Ovary (tissue), 7 donors: ENCODE measurements at regions not wholly inside any gene's neighbourhood (a gene's known extent, or its start where the extent isn't known, plus 50 kb on each side); places are given as distances from the start of the nearest gene placed in this dataset.
A peak's percentile ranks its signal among the peaks of the same experiment; 100 is the strongest.

Experiments used
- DNase-seq, 5 donors: peaks; one replicate each; pipeline ENCODE4 v3.0.0-alpha.2; 2019 to 2020
- H3K27ac ChIP-seq, 2 donors: fragments of 200-600 bp; one replicate each; pipeline versions ENCODE4 v1.5.1 to v1.8.0; 2019 to 2022
- H3K27me3 ChIP-seq: fragments of 200-600 bp; one replicate; pipeline ENCODE4 v1.8.0; 2022
- H3K36me3 ChIP-seq: fragments of 200-600 bp; sonication (generic); one replicate; pipeline ENCODE4 v1.5.1; 2019
- H3K4me1 ChIP-seq: one replicate; pipeline ENCODE4 v1.8.1; 2013; ENCODE audit warnings: mild to moderate bottlenecking, moderate library complexity; ENCODE audit not compliant: insufficient read depth
- H3K4me3 ChIP-seq: fragments of 200-600 bp; sonication (generic); one replicate; pipeline ENCODE4 v1.5.1; 2017
- H3K9me3 ChIP-seq, 2 donors: fragments of 200-600 bp in 1 of 2; sonication (generic) in 1 of 2; one replicate each; pipeline versions ENCODE4 v1.5.1 to v1.8.1; 2013 to 2019; ENCODE audit warnings: mild to moderate bottlenecking in 1 of 2, moderate library complexity in 1 of 2
- CTCF ChIP-seq, 3 donors: fragments of 450-650 bp in 2 of 3; fragments of 200-600 bp in 1 of 3; IDR thresholded peaks; one replicate each; pipeline versions ENCODE4 v1.5.1 to v1.8.0; 2016 to 2022; ENCODE audit warnings: antibody characterized with exemption in 3 of 3, mild to moderate bottlenecking in 1 of 3
- EP300 ChIP-seq: sonication (generic); formaldehyde crosslinking; IDR thresholded peaks from one replicate; pipeline ENCODE4 v1.6.1; 2017; ENCODE audit warnings: antibody characterized with exemption
- POLR2A ChIP-seq: fragments of 450-650 bp; IDR thresholded peaks from one replicate; pipeline ENCODE4 v1.6.1; 2017; ENCODE audit warnings: antibody characterized with exemption, mild to moderate bottlenecking, moderate library complexity
- WGBS, 3 donors: extraction: QIAGEN DNeasy Blood & Tissue Kit in 1 of 3; methylation state at CpG; one replicate each; pipeline versions ENCODE4 v1.1.5 to v1.1.7; 2013 to 2017; 5-methylcytosine and 5-hydroxymethylcytosine counted together
- intact Hi-C, 4 donors: fragments of 100-400 bp; cut with DNase I; formaldehyde crosslinking; loops; one replicate each; pipeline versions ENCODE4 v1.11.0 to v1.15.1; 2022 to 2023
- donor health status: DM: no; HTN: no; CAD: no; lungs with moderate emphysema.
- donor health status: DM: no; HTN: no; CAD: no.
- donor health status: Bipolar disorder and iron deficiency.
- donor health status: DM: no; HTN: no; CAD: no.
- donor health status: DM: yes; HTN: yes; CAD: no.

- Histone ChIP-seq H3K36me3 (no peaks in the 10 kb centered on the region), H3K4me3 (no peak overlapping the region), H3K27me3 (no peaks in the 10 kb centered on the region), H3K27ac (no peak overlapping the region), H3K4me1 (no peaks in the 10 kb centered on the region), H3K9me3 (no peaks in the 10 kb centered on the region)
- DNase-seq, result no peak
- 12 to 15% (median 15%) methylated on average over 1 of the region's 1 CpG for WGBS, 3 donors
- TF ChIP-seq CTCF (IDR thresholded peaks at IDR 0.05), result no peak
- TF ChIP-seq EP300, result no peak
- no peak for TF ChIP-seq POLR2A
- intact Hi-C loops, result no loop called here
Observed at GRCh38 chr12:84375449-84376170, 537.0 kb downstream of the SLC6A15 start.

- peak in 1 of 5 donors; percentile 18 for DNase-seq
- TF ChIP-seq POLR2A, result no peak
- no peak for TF ChIP-seq EP300
- no peak for TF ChIP-seq CTCF (IDR thresholded peaks at IDR 0.05)
- Histone ChIP-seq H3K27me3 (no peaks in the 10 kb centered on the region), H3K4me3 (no peak overlapping the region), H3K36me3 (no peaks in the 10 kb centered on the region), H3K9me3 (no peaks in the 10 kb centered on the region), H3K27ac (no peak overlapping the region), H3K4me1 (no peaks in the 10 kb centered on the region)
- WGBS, 3 donors, result 89 to 94% (median 92%) methylated on average over 5 to 7 of the region's 7 CpGs
- intact Hi-C loops, result no loop called here
Observed at GRCh38 chr12:84362552-84362897, 550.1 kb downstream of the SLC6A15 start.

GRCh38 chr12:84361651-84362551 lies 550.7 kb downstream of the SLC6A15 start:
- intact Hi-C loops, result no loop called here
- Histone ChIP-seq H3K4me1 (no peaks in the 10 kb centered on the region), H3K4me3 (no peak overlapping the region), H3K36me3 (no peaks in the 10 kb centered on the region), H3K9me3 (no peaks in the 10 kb centered on the region), H3K27me3 (no peaks in the 10 kb centered on the region), H3K27ac (no peak overlapping the region)
- WGBS, 3 donors, result 90 to 95% (median 95%) methylated on average over 19 to 27 of the region's 27 CpGs
- DNase-seq, result peak in 1 of 5 donors; percentile 17
- TF ChIP-seq CTCF (IDR thresholded peaks at IDR 0.05) (no peak), POLR2A (no peak), EP300 (no peak)

GRCh38 chr12:84357314-84357713 lies 555.3 kb downstream of the SLC6A15 start:
- TF ChIP-seq EP300, result no peak
- no peak for TF ChIP-seq CTCF (IDR thresholded peaks at IDR 0.05)
- TF ChIP-seq POLR2A, result no peak
- H3K4me3 ChIP-seq, result no peak overlapping the region
- H3K36me3 ChIP-seq, result no peaks in the 10 kb centered on the region
- 94 to 96% (median 94%) methylated on average over 3 of the region's 3 CpGs for WGBS, 3 donors
- no peaks in the 10 kb centered on the region for H3K4me1 ChIP-seq
- H3K27me3 ChIP-seq, result no peaks in the 10 kb centered on the region
- H3K9me3 ChIP-seq, result no peaks in the 10 kb centered on the region
- no peak overlapping the region for H3K27ac ChIP-seq
- no peak for DNase-seq
- intact Hi-C loops, result no loop called here
